Upper lobe of right lung (tissue), 1 donor: ENCODE measurements at regions not wholly inside any gene's neighbourhood (a gene's known extent, or its start where the extent isn't known, plus 50 kb on each side); places are given as distances from the start of the nearest gene placed in this dataset.
"Not testable (repeated sequence)": the region's sequence is repeated elsewhere in the genome, so short reads cannot be mapped to it uniquely, and the experiment has no call there.

Source experiments
- ATAC-seq: fragments of 200-7000 bp; cut with Tn5 transposase; one replicate; pipeline ENCODE4 v1.9.1; 2020; ENCODE audit warnings: mild to moderate bottlenecking, moderate library complexity
- DNase-seq: peaks from one replicate; pipeline ENCODE4 v3.0.0-alpha.2; 2020
- H3K27ac ChIP-seq: fragments of 200-600 bp; one replicate; pipeline ENCODE4 v1.8.0; 2022
- H3K27me3 ChIP-seq: fragments of 200-600 bp; one replicate; pipeline ENCODE4 v1.8.0; 2022; ENCODE audit warnings: mild to moderate bottlenecking
- H3K36me3 ChIP-seq: fragments of 200-600 bp; one replicate; pipeline ENCODE4 v1.8.0; 2022
- H3K4me1 ChIP-seq: fragments of 200-600 bp; one replicate; pipeline ENCODE4 v1.8.0; 2022
- H3K4me3 ChIP-seq: fragments of 200-600 bp; one replicate; pipeline ENCODE4 v1.8.0; 2022; ENCODE audit warnings: mild to moderate bottlenecking
- H3K9me3 ChIP-seq: fragments of 200-600 bp; one replicate; pipeline ENCODE4 v1.8.0; 2022
- intact Hi-C: fragments of 100-400 bp; cut with DNase I; formaldehyde crosslinking; loops from one replicate; pipeline ENCODE4 v1.11.0; 2022
- TF ChIP-seq, protein P1 (sequence below): fragments of 200-600 bp; IDR thresholded peaks from one replicate; pipeline ENCODE4 v1.8.0; 2022; ENCODE audit warnings: antibody characterized with exemption
- donor health status: DM: no; HTN: yes; CAD: no; lungs with severe emphysema.

DNA sequence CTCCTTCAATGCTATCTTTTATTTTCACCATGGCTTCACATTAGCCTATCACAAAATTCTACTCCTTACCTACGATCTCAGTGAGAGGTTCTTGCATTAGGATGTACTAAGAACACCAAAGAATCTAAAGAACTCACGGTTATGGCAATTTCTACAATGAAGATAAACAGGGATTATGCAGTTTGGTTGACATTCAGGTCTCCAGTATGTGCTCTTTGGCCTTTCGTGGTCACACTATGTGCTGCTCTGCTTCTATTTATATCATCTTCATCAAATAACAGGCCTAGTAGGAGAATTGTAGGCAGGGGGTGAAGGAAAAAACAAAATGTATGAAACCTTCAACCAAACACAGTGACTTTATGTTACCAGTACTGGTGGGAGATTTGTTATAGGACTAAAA lies 194.0 kb upstream of the SAMSN1 start:
- Histone ChIP-seq H3K27me3 (no peaks in the 10 kb centered on the region), H3K4me1 (no peaks in the 10 kb centered on the region), H3K4me3 (no peak overlapping the region), H3K9me3 (no peaks in the 10 kb centered on the region), H3K36me3 (no peaks in the 10 kb centered on the region), H3K27ac (no peak overlapping the region)
- intact Hi-C loops = no loop called here
- DNase-seq = no peak
- TF ChIP-seq, protein P1, sequence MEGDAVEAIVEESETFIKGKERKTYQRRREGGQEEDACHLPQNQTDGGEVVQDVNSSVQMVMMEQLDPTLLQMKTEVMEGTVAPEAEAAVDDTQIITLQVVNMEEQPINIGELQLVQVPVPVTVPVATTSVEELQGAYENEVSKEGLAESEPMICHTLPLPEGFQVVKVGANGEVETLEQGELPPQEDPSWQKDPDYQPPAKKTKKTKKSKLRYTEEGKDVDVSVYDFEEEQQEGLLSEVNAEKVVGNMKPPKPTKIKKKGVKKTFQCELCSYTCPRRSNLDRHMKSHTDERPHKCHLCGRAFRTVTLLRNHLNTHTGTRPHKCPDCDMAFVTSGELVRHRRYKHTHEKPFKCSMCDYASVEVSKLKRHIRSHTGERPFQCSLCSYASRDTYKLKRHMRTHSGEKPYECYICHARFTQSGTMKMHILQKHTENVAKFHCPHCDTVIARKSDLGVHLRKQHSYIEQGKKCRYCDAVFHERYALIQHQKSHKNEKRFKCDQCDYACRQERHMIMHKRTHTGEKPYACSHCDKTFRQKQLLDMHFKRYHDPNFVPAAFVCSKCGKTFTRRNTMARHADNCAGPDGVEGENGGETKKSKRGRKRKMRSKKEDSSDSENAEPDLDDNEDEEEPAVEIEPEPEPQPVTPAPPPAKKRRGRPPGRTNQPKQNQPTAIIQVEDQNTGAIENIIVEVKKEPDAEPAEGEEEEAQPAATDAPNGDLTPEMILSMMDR = no peak
- ATAC-seq = no peak

DNA sequence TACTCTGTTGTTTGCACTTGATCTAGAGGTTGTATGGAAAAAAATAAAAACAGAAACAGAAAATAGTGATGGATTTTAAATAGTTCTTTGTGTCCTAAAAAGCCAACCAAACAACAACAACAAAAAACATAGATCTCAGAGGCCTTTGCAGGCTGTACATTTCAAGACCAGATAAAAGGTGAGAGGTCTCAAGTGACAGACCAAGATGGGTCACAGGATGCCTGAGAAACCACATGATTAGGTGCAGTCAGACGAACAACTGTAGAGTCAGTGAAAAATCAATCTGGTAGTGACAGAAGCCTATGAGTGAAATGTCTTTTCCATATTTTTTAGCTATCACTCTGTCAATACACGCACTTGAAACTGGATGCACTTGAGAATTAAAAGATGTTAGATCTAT lies 193.5 kb upstream of the SAMSN1 start:
- no peak for DNase-seq
- no peak for ATAC-seq
- H3K27ac ChIP-seq = no peak overlapping the region
- TF ChIP-seq, protein P1 = no peak
- H3K27me3 ChIP-seq = no peaks in the 10 kb centered on the region
- intact Hi-C loops = no loop called here
- no peaks in the 10 kb centered on the region for H3K9me3 ChIP-seq
- no peak overlapping the region for H3K4me3 ChIP-seq
- H3K36me3 ChIP-seq = no peaks in the 10 kb centered on the region
- H3K4me1 ChIP-seq = no peaks in the 10 kb centered on the region

DNA sequence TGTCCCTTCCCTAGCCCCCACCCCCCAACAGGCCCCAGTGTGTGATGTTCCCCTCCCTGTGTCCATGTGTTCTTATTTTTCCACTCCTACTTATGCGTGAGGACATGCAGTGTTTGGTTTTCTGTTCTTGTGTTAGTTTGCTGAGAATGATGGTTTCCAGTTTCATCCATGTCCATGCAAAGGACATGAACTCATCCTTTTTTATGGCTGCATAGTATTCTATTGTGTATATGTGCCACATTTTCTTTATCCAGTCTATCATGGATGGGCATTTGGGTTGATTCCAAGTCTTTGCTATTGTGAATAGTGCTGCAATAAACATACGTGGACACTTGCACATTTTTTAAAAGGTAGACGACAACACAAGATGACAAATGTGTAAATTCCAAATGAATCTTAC lies 192.5 kb upstream of the SAMSN1 start:
- H3K27ac ChIP-seq, H3K9me3 ChIP-seq, H3K27me3 ChIP-seq, intact Hi-C loops, H3K4me1 ChIP-seq, H3K36me3 ChIP-seq, H3K4me3 ChIP-seq, ATAC-seq, DNase-seq: not testable (repeated sequence)

DNA sequence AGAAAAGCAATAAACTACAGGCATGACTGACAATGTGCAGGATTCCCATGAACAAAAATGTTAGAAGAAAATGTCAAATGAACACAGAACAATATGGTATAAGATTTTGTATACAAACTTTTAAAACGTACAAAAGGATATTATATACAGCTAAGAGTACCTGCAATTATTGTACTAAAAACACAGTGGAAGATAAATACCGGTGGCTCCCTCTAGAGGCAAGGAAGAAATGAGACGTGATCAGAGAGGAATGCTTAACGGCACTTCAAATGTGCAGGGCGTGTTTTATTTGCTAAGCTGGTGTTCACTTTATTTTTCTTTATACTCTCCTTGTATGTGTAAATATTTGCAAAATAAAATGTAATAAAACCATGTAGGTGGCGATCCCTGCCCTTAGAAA lies 191.8 kb upstream of the SAMSN1 start:
- intact Hi-C loops = no loop called here
- Histone ChIP-seq H3K36me3 (no peaks in the 10 kb centered on the region), H3K4me1 (no peaks in the 10 kb centered on the region), H3K27me3 (no peaks in the 10 kb centered on the region), H3K4me3 (no peak overlapping the region), H3K9me3 (no peaks in the 10 kb centered on the region), H3K27ac (no peak overlapping the region)
- ATAC-seq (peak; percentile 94), DNase-seq (no peak)
- TF ChIP-seq, protein P1 = peak; percentile 75

DNA sequence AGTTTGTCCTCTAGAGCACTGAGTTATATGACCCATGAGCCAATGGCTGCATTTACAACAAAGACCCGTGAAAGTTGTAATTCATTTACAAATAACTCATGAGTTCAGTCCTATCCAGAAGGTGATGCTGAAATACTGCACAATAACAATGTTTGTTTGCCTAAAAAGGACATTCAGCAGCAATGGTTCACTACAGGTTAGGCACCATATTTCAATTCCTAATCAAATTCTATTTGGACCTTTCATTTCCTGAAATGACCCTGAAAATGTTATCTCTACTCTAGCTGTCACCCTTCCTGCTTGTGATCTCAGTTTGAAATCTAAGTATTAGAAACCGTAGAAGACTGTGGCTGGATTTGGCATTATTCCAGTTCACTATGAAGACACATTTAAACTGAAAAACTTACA lies 191.2 kb upstream of the SAMSN1 start:
- H3K4me3 ChIP-seq = no peak overlapping the region
- intact Hi-C loops = no loop called here
- TF ChIP-seq, protein P1 = no peak
- H3K27me3 ChIP-seq = no peaks in the 10 kb centered on the region
- no peaks in the 10 kb centered on the region for H3K4me1 ChIP-seq
- ATAC-seq (no peak), DNase-seq (no peak)
- H3K27ac ChIP-seq = no peak overlapping the region
- no peaks in the 10 kb centered on the region for H3K9me3 ChIP-seq
- H3K36me3 ChIP-seq = no peaks in the 10 kb centered on the region

DNA sequence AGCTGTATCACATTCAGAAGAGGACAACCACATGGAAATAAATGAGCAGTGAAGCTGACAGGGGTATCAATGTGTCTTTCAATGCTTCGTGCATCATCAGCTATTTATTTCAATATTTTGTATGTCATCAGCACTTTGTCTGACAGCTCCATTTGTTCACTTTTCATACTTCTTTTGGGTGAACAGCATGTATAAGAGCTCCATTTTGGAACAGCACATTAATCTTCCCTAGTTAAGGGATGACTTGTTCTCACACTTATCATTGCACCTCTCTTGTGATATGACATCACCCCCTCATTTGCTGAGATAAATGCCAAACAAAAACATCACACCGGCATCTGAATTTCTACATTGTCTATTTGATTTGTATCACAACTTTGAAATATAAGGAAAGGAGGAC lies 190.6 kb upstream of the SAMSN1 start:
- ATAC-seq (no peak), DNase-seq (no peak)
- no peaks in the 10 kb centered on the region for H3K27me3 ChIP-seq
- H3K4me1 ChIP-seq = no peaks in the 10 kb centered on the region
- H3K27ac ChIP-seq = no peak overlapping the region
- H3K4me3 ChIP-seq = no peak overlapping the region
- no peaks in the 10 kb centered on the region for H3K36me3 ChIP-seq
- H3K9me3 ChIP-seq = no peaks in the 10 kb centered on the region
- intact Hi-C loops = no loop called here
- TF ChIP-seq, protein P1 = no peak
